Activated CD4-positive, alpha-beta T cell treated with anti-CD3 and anti-CD28 coated beads, Interleukin-2, amount 10 ng/mL, durations not matched to agents 7 days and 5 days (primary cell): ENCODE measurements at regions not wholly inside any gene's neighbourhood (a gene's known extent, or its start where the extent isn't known, plus 50 kb on each side); places are given as distances from the start of the nearest gene placed in this dataset.
"Not testable (repeated sequence)": the region's sequence is repeated elsewhere in the genome, so short reads cannot be mapped to it uniquely, and the experiment has no call there.

Experiments used
- CTCF ChIA-PET: fragments of 350-600 bp; sonication (Branson Sonifier 250); formaldehyde crosslinking; loops from one replicate; lab custom pipeline; 2021; ENCODE audit warnings: antibody characterized with exemption; lab: Charles Lee
- POLR2A ChIA-PET: fragments of 350-600 bp; sonication (Branson Sonifier 250); formaldehyde crosslinking; loops from one replicate; lab custom pipeline; 2021; ENCODE audit warnings: antibody characterized with exemption; lab: Charles Lee
- DNase-seq: peaks from one replicate; pipeline ENCODE4 v3.0.0-alpha.2; 2020
- H3K27ac Mint-ChIP-seq: one replicate; pipeline ENCODE4 v1.8.0; 2021; ENCODE audit warnings: mild to moderate bottlenecking, moderate library complexity, mixed read lengths
- H3K27me3 Mint-ChIP-seq: one replicate; pipeline ENCODE4 v1.8.0; 2021; ENCODE audit warnings: mixed read lengths
- H3K36me3 Mint-ChIP-seq: one replicate; pipeline ENCODE4 v1.8.0; 2021; ENCODE audit warnings: low read depth, mixed read lengths
- H3K4me1 Mint-ChIP-seq: one replicate; pipeline ENCODE4 v1.8.0; 2021; ENCODE audit warnings: mixed read lengths
- H3K4me3 Mint-ChIP-seq: one replicate; pipeline ENCODE4 v1.8.0; 2021; ENCODE audit warnings: mild to moderate bottlenecking, moderate library complexity, mixed read lengths
- H3K9me3 Mint-ChIP-seq: one replicate; pipeline ENCODE4 v1.8.0; 2021; ENCODE audit warnings: mixed read lengths

DNA sequence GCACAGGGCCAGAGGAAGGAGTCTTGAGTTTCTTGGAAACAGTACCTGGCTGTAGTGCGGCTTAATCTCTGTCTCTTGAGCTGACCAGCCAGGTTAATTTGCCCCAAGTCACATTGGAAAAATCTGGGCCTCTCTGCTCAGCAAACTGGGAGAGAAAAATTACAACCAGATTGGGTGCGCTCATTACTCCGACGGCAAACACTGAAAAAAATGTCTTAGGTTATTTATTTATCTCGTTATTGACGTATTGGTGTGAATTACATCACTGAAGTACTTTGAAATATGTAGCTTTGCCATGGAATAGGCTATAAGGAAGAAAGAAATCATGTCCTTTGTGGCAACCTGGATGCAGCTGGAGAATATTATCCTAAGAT, 139.7 kb upstream of the TPTE start:
- H3K27me3 Mint-ChIP-seq, H3K4me3 Mint-ChIP-seq, CTCF ChIA-PET, H3K9me3 Mint-ChIP-seq, H3K27ac Mint-ChIP-seq, H3K36me3 Mint-ChIP-seq, DNase-seq, POLR2A ChIA-PET, H3K4me1 Mint-ChIP-seq: not testable (repeated sequence)

DNA sequence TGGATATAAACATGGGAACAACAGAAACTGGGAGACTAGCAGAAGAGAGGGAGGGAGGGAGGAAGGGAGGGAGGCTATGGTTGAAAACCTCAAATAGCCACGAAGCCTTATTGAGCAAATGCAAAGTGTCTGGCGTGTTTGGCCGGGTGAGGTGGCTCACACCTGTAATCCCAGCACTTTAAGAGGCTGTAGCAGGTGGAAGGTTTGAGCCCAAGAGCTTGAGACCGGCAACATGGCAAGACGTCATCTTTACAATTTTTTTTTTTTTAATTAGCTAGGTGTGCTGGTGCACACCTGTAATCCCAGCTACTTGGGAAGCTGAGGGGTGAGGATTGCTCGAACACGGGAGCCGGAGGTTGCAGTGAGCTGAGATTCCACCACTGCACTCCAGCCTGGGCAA, 139.2 kb upstream of the TPTE start:
- DNase-seq, H3K4me3 Mint-ChIP-seq, H3K9me3 Mint-ChIP-seq, POLR2A ChIA-PET, H3K4me1 Mint-ChIP-seq, CTCF ChIA-PET, H3K27me3 Mint-ChIP-seq, H3K27ac Mint-ChIP-seq, H3K36me3 Mint-ChIP-seq: not testable (repeated sequence)

DNA sequence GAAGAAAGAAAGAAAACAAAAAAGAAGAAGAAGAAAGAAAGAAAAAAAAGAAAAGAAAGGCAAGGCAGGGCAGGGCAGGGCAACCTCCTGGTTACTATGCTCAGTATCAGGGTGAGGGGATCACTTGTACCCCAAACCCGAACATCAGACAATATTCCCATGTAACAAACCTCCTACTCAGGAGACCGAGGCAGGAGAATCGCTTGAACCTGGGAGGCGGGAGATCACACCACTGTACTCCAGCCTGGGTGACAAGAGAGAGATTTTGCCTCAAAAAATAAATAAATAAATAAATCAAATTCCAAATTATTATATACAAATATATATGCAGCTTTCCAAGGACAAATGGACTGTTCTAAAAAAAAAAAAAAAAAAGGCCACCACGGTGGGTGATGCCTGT, 138.8 kb upstream of the TPTE start:
- H3K4me1 Mint-ChIP-seq, H3K9me3 Mint-ChIP-seq, H3K27ac Mint-ChIP-seq, H3K4me3 Mint-ChIP-seq, H3K27me3 Mint-ChIP-seq, POLR2A ChIA-PET, CTCF ChIA-PET, H3K36me3 Mint-ChIP-seq, DNase-seq: not testable (repeated sequence)

DNA sequence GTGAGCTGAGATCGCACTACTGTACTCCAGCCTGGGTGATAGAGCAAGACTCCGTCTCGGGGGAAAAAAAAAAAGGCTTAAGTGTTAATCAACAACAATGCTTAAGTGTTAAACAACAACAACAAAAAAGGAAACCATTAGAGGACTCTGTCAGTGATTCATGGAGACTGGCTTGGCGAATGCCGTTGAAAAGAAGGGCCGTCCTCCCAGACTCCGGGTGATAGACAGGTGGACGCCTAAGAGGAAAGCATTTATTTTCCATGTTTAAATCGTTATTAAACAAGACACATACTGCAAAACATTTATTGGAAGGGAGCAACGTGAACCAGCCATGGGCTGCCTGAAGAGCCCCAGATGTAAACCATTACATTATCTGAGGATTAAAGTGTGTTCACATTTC, 137.8 kb upstream of the TPTE start:
- H3K36me3 Mint-ChIP-seq, H3K27me3 Mint-ChIP-seq, H3K27ac Mint-ChIP-seq, H3K9me3 Mint-ChIP-seq, CTCF ChIA-PET, H3K4me3 Mint-ChIP-seq, H3K4me1 Mint-ChIP-seq, DNase-seq, POLR2A ChIA-PET: not testable (repeated sequence)

DNA sequence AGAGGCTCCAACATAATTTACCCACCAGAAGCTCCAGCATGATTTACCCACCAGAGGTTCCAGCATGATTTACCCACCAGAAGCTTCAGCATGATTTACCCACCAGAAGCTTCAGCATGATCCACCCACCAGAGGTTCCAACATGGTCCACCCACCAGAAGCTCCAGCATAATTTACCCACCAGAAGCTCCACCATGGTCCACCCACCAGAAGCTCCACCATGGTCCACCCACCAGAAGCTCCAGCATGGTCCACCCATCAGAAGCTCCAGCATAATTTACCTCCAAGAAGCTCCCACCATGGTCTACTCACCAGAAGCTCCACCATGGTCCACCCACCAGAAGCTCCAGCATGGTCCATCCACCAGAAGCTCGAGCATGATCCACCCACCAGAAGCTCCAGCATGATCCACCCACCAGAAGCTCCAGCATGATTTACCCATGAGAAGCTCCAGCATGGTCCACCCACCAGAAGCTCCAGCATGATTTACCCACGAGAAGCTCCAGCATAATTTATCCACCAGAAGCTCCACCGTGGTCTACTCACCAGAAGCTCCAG, 137.0 kb upstream of the TPTE start:
- H3K4me1 Mint-ChIP-seq, DNase-seq, H3K27me3 Mint-ChIP-seq, H3K4me3 Mint-ChIP-seq, H3K36me3 Mint-ChIP-seq, POLR2A ChIA-PET, H3K27ac Mint-ChIP-seq, H3K9me3 Mint-ChIP-seq, CTCF ChIA-PET: not testable (repeated sequence)

DNA sequence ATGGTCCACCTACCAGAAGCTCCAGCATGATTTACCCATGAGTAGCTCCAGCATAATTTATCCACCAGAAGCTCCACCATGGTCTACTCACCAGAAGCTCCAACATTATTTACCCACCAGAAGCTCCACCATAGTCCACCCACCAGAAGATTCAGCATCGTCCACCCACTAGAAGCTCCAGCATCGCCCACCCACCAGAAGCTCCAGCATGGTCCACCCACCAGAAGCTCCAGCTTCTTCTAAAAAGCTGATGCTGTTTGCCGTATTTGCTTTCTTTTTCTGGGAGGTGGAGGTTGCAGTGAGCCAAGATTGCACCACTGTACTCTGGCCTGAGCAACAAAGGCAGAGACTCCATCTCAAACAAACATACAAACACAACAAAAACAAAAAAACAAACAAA, 136.2 kb upstream of the TPTE start:
- CTCF ChIA-PET, H3K27ac Mint-ChIP-seq, H3K4me3 Mint-ChIP-seq, H3K36me3 Mint-ChIP-seq, H3K4me1 Mint-ChIP-seq, H3K27me3 Mint-ChIP-seq, DNase-seq, H3K9me3 Mint-ChIP-seq, POLR2A ChIA-PET: not testable (repeated sequence)

DNA sequence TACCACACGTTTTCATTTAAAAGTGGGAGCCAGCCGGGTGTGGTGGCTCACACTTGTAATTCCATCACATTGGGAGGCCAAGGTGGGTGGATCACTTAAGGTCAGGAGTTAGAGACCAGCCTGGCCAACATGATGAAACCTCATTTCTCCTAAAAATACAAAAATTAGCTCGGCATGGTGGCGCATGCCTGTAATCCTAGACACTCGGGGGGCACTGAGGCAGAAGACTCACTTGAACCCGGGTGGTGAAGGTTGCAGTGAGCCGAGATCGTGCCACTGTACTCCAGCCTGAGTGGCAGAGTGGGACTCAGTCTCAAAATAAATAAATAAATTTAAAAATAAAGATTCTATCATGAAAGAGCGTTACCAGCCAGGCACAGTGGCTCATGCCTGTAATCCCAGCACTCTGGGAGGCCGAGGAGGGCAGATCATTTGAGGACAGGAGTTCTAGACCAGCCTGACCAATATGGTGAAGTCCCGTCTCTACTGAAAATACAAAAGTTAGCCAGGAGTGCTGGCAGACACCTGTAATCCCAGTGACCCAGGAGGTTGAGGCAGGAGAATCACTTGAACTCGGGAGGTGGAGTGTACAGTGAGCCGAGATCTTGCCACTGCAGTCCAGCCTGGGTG, 135.4 kb upstream of the TPTE start:
- H3K9me3 Mint-ChIP-seq, H3K27me3 Mint-ChIP-seq, H3K27ac Mint-ChIP-seq, H3K4me3 Mint-ChIP-seq, DNase-seq, H3K36me3 Mint-ChIP-seq, H3K4me1 Mint-ChIP-seq, POLR2A ChIA-PET: not testable (repeated sequence)
- CTCF ChIA-PET = interaction anchor here (0.6 kb wide), 1 partner anchor 810 kb away, joined by 3 read pairs; no protein-coding TSS in a partner anchor

DNA sequence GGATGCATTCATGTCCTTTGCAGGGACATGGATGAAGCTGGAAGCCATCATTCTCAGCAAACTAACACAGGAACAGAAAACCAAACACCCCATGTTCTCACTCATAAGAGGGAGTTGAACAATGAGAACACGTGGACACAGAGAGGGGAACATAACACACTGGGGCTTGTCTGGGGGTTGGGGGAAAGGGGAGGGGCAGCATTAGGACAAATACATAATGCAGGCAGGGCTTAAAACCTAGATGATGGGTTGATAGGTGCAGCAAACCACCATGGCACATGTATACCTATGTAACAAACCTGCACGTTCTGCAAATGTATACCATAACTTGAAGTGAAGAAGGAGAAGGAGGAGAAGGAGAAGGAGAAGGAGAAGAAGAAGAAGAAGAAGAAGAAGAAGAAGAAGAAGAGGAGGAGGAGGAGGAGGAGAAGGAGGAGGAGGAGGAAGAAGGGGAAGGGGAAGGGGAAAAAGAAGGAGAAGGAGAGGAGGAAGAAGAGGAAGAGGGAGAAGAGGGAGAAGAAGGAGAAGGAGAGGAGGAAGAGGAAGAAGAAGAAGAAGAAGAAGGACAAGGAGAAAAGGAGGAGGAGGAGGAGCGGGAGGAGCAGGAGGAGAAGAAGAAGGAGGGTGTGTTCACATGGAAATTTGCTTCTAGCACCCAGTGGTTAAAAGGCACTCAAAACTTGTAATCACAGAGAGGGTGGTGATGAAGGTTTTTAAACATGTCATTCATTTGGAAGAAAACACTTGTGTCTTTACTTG, 133.5 kb upstream of the TPTE start:
- H3K4me1 Mint-ChIP-seq, H3K27ac Mint-ChIP-seq, H3K36me3 Mint-ChIP-seq, DNase-seq, H3K27me3 Mint-ChIP-seq, POLR2A ChIA-PET, CTCF ChIA-PET, H3K4me3 Mint-ChIP-seq, H3K9me3 Mint-ChIP-seq: not testable (repeated sequence)

DNA sequence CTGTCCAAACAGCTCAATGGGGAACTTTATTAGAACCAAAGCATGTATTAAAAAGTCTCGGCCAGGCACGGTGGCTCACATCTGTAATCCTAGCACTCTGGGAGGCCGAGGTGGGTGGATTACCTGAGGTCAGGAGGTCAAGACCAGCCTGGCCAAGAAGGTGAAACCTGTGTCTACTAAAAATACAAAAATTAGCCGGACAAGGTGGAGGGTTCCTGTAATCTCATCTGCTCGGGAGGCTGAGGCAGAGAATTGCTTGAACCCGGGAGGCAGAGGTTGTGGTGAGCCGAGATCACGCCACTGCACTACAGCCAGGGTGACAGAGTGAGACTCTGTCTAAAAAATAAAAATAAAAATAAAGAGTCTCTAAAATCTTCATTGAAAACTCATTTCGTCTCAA, 132.8 kb upstream of the TPTE start:
- POLR2A ChIA-PET, H3K4me3 Mint-ChIP-seq, DNase-seq, H3K9me3 Mint-ChIP-seq, CTCF ChIA-PET, H3K27me3 Mint-ChIP-seq, H3K4me1 Mint-ChIP-seq, H3K36me3 Mint-ChIP-seq, H3K27ac Mint-ChIP-seq: not testable (repeated sequence)

DNA sequence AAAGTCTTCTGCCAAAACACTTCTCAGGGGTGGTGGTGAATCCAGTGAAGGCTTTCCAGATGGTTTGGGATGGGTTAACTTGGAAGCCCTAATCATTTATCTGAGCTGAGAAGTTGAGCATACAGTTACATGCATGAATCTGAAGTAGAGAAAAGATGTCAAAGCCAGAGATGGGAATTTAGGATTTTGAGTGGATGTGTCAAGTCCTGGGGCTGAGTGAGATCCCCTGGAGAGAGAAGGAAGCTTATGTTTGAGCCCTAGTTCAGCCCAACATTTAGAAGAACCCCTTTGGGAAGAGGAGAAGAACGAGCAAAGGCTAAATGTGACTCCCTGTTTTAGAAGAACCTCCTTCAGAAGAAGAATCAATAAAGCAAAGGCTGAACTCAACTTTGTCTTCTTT, 129.1 kb upstream of the TPTE start:
- H3K4me1 Mint-ChIP-seq, H3K36me3 Mint-ChIP-seq, POLR2A ChIA-PET, DNase-seq, H3K27me3 Mint-ChIP-seq, H3K4me3 Mint-ChIP-seq, H3K27ac Mint-ChIP-seq, CTCF ChIA-PET, H3K9me3 Mint-ChIP-seq: not testable (repeated sequence)

DNA sequence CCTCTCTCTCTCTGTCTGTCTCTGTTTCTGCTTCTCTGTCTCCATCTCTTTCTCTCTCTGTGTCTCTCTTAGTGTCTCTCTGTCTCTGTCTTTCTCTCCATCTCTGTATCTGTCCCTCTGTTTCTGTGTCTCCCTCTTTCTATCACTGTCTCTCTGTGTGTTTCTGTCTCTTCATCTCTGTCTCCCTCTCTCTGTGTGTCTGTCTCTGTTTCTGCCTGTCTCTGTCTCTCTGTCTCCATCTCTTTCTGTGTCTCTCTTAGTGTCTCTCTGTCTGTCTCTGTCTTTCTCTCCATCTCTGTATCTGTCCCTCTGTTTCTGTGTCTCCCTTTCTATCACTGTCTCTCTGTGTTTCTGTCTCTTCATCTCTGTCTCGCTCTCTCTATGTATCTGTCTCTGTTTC, 125.4 kb upstream of the TPTE start:
- POLR2A ChIA-PET, H3K4me3 Mint-ChIP-seq, H3K27me3 Mint-ChIP-seq, DNase-seq, H3K9me3 Mint-ChIP-seq, CTCF ChIA-PET, H3K4me1 Mint-ChIP-seq, H3K27ac Mint-ChIP-seq, H3K36me3 Mint-ChIP-seq: not testable (repeated sequence)

DNA sequence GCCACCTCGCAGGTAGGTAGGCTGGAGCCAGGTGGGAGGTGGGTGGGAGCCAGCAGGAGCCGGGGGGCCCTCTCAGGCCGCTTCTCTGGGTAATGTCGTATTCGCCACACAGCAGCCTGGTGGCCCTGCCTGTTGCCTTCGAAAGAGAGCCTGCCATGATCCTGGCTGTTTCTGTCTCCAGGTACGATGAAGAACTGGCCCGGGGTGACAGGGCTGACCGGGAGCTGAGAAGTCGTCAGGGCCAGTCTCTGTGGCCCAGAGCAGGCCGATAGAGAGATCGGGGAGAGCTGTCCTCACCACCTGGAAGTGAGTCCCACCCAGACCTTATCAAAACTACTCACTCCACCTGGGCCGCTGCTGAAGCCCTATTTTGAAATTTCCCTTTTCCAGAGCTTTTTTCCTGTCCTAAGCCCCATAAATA, 123.9 kb upstream of the TPTE start:
- not testable (repeated sequence) for H3K36me3 Mint-ChIP-seq, H3K27me3 Mint-ChIP-seq

DNA sequence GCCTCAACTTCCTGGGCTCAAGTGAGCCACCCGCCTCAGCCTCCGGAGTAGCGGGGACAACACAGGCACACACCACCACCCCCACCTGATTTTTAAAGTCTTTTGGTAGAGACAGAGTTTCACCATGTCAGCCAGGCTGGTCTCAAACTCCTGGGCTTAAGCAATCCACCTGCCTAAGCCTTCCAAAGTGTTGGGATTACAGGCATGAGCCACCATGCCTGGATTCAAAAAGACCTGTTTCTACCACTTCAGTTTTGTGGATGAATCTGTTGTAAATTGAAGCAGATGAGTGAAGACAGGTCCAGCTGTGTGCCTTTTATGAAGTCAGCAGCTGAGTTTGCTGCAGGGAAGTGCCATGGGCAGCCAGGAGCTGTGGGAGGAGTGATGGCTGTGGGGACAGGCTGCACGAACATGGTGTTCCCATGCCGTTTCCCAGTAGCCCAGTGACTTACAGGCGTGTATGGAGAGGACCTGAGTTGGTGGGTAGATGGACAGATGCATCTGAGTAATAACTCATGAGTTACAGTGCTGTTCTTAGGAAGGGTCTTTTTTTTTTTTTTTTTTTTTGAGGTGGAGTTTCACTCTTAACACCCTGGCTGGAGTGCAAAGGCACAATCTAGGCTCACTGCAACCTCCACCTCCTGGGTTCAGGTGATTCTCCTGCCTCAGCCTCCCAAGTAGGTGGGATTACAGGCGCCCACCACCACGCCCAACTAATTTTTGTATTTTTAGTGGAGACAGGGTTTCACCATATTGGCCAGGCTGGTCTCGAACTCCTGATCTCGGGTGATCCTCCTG, 122.5 kb upstream of the TPTE start:
- H3K27ac Mint-ChIP-seq, POLR2A ChIA-PET, DNase-seq, H3K9me3 Mint-ChIP-seq, CTCF ChIA-PET, H3K27me3 Mint-ChIP-seq, H3K4me3 Mint-ChIP-seq, H3K4me1 Mint-ChIP-seq, H3K36me3 Mint-ChIP-seq: not testable (repeated sequence)

More for the DNA sequence above, 123.9 kb upstream of the TPTE start:
- POLR2A ChIA-PET, H3K9me3 Mint-ChIP-seq, H3K4me3 Mint-ChIP-seq, DNase-seq, H3K27ac Mint-ChIP-seq, CTCF ChIA-PET, H3K4me1 Mint-ChIP-seq: not testable (repeated sequence)
